GM12874 (cell line): ENCODE measurements at regions not wholly inside any gene's neighbourhood (a gene's known extent, or its start where the extent isn't known, plus 50 kb on each side); places are given as distances from the start of the nearest gene placed in this dataset.

ENCODE experiments used
- TF ChIP-seq, protein P1 (sequence below): IDR thresholded peaks from 2 replicates; pipeline ENCODE4 v1.5.1; 2011; ENCODE audit warnings: low read depth, mild to moderate bottlenecking, control low read depth, low read length, moderate library complexity; ENCODE audit not compliant: insufficient read depth

DNA sequence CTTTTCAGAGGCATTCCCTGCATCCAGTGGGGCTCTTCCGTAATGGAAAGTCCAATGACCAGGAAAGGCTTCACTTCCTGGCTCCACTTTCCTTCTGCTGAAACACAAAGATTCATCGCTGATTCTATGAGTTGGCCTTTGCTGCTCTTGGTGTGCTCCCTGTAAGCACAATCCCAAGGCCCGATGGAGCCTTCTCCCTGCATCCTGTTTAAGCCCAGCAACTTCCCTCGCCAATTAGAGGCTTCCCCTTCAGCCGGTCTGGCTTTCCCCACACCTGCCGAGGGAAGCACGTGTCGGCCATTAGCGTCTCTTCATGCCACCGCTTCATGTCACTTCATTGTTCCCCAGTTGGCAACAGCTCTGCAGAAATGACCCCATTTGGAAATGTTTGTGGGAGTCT lies 693.9 kb downstream of the MED13L start:
- TF ChIP-seq, protein P1, sequence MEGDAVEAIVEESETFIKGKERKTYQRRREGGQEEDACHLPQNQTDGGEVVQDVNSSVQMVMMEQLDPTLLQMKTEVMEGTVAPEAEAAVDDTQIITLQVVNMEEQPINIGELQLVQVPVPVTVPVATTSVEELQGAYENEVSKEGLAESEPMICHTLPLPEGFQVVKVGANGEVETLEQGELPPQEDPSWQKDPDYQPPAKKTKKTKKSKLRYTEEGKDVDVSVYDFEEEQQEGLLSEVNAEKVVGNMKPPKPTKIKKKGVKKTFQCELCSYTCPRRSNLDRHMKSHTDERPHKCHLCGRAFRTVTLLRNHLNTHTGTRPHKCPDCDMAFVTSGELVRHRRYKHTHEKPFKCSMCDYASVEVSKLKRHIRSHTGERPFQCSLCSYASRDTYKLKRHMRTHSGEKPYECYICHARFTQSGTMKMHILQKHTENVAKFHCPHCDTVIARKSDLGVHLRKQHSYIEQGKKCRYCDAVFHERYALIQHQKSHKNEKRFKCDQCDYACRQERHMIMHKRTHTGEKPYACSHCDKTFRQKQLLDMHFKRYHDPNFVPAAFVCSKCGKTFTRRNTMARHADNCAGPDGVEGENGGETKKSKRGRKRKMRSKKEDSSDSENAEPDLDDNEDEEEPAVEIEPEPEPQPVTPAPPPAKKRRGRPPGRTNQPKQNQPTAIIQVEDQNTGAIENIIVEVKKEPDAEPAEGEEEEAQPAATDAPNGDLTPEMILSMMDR, result no peak

DNA sequence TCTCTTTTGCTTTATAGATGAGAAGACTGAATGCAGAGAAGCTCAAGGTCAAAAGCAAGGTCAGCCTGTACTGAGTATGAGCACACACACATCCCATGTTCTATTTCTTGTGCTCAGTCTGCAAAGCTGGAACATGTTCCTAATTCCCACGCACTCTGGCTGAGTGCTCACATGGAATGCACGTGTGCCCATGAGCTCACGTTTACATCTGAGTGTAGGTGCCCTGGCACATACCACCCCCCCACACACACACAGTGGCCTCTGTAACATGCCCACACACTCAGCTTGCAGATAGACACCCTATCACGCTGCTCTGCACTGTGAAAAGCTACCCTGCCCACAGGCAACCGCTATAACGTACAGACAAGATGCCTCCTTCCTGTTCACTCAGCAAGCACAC lies 700.1 kb downstream of the MED13L start:
- TF ChIP-seq, protein P1, result no peak

DNA sequence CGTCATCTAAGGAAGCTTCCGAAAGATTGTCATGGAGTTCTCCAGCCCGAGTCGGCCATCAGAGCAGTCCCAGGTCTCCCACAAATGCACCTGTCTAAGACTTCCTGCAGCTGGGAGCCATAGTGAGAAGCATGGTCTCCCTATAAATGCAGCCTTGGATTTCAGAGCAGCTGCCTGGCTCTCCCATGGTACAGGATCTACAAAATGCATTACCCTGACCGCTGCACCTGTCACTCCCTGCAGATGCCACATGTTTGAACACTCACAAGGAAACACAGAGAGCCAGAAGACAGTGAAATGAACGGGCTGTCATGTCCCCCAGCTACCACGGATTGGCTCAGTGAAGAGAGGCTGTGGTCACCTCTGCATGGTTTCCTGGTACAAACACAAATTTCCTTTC lies 702.7 kb downstream of the MED13L start:
- TF ChIP-seq, protein P1, result no peak

DNA sequence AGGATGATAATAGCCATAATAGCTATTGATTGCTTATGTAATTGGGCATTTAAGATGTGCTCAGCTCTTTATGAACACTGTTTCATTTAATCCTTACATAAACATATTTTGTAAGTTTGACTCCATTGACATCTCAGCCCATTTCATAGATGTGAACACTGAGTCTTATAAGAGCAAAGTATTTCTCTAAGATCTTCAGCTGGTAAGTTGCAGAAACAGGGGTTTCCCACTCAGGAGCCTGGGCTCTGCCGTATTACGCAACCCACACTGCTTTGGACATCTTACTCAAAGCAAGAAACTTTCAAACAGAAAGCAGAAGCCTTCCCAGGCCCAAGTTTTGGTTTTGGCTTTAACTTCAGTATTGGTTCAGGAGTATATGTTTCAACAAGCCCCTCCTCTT lies 705.1 kb downstream of the MED13L start:
- TF ChIP-seq, protein P1, result no peak

DNA sequence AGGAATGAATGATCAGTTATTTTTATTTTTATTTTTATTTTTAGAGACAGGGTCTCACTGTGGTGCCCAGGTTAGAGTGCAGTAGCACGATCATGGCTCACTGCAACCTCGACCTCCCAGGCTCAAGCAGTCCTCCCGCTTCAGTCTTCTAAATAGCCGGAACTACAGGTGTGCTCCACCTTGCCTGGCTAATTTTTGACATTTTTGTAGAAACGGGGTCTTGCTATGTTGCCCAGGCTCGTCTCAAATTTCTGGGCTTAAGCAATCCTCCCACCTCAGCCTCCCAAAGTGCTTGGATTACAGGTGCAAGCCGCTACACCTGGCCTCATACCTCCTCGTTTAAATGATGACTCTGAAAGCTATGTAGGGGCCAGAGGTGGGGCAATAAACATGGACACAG lies 706.0 kb downstream of the MED13L start:
- TF ChIP-seq, protein P1, result no peak

DNA sequence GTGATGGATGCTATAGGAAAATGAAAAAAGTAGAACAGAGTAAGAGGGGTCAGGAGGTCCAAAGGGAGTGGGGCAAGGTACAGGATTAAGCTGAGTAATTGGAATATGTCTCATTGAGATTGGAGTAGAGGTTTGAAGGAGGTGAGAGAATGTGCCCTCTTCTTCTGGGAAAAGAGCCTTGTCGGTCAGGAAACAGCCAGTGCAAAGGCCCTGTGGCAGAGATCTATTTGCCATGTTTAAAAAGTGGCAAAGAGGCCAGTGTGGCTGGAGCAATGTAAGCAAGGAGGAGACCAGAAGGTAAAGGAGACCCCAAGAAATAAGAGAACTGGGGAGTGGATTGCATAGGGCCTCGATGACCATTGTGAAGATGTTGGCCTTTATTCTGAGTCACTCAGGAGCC lies 706.5 kb downstream of the MED13L start:
- TF ChIP-seq, protein P1, result no peak

DNA sequence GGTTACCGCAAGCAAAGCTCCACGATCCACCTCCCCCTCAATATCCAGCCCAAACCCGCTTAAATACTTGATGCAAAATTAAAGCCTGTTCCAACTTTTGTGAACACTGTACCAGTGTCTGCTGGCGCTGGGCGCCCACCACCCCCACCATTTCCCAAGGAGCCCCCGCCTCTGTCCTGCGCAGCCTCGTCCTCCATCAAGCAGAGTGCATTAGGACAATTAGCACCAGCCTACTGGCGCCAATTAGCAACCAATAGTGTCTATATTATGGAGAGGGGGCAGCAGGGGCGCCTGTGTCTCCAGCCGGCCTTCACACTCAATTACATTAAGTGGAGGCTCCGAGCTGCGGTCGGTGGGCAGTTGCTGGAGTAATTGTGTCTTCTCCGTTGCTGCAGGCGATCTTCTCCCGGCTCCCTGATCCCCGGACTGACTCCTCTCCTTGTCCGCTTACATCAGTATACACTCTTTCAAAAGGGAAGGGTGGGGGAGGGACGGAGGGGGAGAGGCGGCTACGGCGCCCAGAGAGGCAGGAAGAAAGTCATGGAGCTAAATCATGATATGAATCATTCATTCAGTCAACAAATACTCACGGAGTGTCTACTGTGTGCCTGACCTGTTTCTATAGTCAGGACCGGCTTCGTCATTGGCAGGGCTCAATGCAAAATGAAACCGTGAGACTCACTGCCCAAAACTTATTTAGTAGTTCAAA lies 707.3 kb downstream of the MED13L start:
- TF ChIP-seq, protein P1, result no peak
